ENCODE measurements at regions not wholly inside any gene's neighbourhood (a gene's known extent, or its start where the extent isn't known, plus 50 kb on each side); places are given as distances from the start of the nearest gene placed in this dataset.
A peak's percentile ranks its signal among the peaks of the same experiment; 100 is the strongest.

DNA sequence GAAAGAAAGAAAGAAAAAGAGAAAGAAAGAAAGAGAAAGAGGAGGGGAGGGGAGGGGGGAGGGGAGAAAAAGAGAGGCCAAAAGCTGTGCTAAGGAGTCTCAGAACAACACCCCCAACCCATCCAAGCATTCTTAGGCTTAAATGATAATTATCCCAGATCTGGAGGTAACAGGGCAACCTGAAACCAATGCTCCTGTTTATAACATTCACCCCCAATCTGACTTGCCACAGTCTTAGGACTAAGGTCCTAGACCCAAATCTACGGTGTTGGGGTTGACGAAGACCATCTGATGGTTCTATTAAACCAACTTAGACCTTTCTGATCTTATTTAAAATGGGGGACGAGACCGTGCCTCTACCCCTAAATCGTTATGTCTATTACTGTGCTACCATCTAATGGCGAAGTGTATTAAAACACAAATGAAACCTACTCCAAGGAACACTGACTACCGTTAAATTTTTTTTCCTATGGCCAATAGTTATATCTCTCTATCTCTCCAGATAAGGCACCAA is 119.3 kb upstream of the CDC42BPA start:
- Histone ChIP-seq H3K9ac (ENCODE audit: low read length) (no peak overlapping the region), H3K79me2 (replicated peaks; ENCODE audit: insufficient read depth, low read length) (no peaks in the 10 kb centered on the region), H3K9me3 (ENCODE audit: low read length) (no peaks in the 10 kb centered on the region), H4K20me1 (ENCODE audit: insufficient read depth) (no peaks in the 10 kb centered on the region), H2AFZ (ENCODE audit: low read depth, low read length) (no peak overlapping the region), H3K27ac (ENCODE audit: low read length) (no peak overlapping the region), H3K4me3 (ENCODE audit: low read length) (no peak overlapping the region), H3K36me3 (ENCODE audit: insufficient read depth, low read length) (no peaks in the 10 kb centered on the region), H3K27me3 (ENCODE audit: insufficient read depth, low read depth, low read length) (no peaks in the 10 kb centered on the region), H3K4me2 (ENCODE audit: low read length) (no peak overlapping the region), H3F3A (ENCODE audit: insufficient read depth, low read length, poor library complexity, severe bottlenecking) (no peaks in the 10 kb centered on the region), H3K9me2 (ENCODE audit: insufficient read depth, low read length) (no peaks in the 10 kb centered on the region)
- TF ChIP-seq, protein P1, sequence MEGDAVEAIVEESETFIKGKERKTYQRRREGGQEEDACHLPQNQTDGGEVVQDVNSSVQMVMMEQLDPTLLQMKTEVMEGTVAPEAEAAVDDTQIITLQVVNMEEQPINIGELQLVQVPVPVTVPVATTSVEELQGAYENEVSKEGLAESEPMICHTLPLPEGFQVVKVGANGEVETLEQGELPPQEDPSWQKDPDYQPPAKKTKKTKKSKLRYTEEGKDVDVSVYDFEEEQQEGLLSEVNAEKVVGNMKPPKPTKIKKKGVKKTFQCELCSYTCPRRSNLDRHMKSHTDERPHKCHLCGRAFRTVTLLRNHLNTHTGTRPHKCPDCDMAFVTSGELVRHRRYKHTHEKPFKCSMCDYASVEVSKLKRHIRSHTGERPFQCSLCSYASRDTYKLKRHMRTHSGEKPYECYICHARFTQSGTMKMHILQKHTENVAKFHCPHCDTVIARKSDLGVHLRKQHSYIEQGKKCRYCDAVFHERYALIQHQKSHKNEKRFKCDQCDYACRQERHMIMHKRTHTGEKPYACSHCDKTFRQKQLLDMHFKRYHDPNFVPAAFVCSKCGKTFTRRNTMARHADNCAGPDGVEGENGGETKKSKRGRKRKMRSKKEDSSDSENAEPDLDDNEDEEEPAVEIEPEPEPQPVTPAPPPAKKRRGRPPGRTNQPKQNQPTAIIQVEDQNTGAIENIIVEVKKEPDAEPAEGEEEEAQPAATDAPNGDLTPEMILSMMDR (IDR thresholded peaks at IDR 0.05; ENCODE audit: poor library complexity, severe bottlenecking) = peak; percentile 58
- peak; percentile 62 for TF ChIP-seq SMC3 (conservative IDR thresholded peaks at IDR 0.05; ENCODE audit: poor library complexity)
- no peak for TF ChIP-seq POLR2AphosphoS5 (IDR thresholded peaks at IDR 0.05)
- peak; percentile 69 for TF ChIP-seq RAD21 (conservative IDR thresholded peaks at IDR 0.05)

DNA sequence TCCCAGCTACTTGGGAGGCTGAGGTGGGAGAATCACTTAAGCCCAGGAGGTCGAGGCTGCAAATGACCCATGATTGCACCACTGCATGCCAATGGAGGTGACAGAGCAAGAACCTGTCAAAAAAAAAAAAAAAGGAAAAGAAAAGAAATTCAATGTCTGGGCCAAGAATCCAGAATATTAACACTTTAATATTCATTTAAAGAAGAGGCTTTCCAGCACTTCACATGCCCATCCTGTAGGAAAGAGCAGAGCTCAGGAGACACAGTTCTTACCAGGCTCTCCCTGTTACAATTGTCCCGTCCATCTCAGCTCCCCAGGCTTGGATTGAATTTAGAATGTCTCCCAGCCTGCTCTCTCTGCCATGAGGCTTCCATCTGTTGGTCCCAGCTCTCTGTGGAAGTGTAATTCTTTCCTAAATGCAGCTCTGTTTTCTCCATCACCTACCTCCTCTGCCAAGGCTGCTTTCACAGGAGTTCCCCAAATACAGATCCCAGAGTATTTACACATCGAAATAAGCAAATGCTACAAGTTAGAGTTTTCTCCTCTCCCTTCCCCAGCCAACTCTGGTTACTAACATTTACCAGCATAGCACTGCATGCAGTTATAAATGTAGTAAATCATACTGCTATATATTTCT is 116.6 kb upstream of the CDC42BPA start:
- H3K9ac ChIP-seq (ENCODE audit: low read length) = no peak overlapping the region
- TF ChIP-seq TAF1 (IDR thresholded peaks at IDR 0.05; ENCODE audit: low read depth) (no peak), RAD21 (conservative IDR thresholded peaks at IDR 0.05) (no peak), EZH2 (IDR thresholded peaks at IDR 0.05; ENCODE audit: borderline replicate concordance, insufficient read depth, low read length, poor library complexity, severe bottlenecking) (no peak), SMC3 (conservative IDR thresholded peaks at IDR 0.05; ENCODE audit: poor library complexity) (no peak), MXI1 (conservative IDR thresholded peaks at IDR 0.05; ENCODE audit: poor library complexity, severe bottlenecking) (no peak), EP300 (conservative IDR thresholded peaks at IDR 0.05; ENCODE audit: poor library complexity, severe bottlenecking) (no peak), POLR2AphosphoS5 (IDR thresholded peaks at IDR 0.05) (no peak)
- TF ChIP-seq, protein P2, sequence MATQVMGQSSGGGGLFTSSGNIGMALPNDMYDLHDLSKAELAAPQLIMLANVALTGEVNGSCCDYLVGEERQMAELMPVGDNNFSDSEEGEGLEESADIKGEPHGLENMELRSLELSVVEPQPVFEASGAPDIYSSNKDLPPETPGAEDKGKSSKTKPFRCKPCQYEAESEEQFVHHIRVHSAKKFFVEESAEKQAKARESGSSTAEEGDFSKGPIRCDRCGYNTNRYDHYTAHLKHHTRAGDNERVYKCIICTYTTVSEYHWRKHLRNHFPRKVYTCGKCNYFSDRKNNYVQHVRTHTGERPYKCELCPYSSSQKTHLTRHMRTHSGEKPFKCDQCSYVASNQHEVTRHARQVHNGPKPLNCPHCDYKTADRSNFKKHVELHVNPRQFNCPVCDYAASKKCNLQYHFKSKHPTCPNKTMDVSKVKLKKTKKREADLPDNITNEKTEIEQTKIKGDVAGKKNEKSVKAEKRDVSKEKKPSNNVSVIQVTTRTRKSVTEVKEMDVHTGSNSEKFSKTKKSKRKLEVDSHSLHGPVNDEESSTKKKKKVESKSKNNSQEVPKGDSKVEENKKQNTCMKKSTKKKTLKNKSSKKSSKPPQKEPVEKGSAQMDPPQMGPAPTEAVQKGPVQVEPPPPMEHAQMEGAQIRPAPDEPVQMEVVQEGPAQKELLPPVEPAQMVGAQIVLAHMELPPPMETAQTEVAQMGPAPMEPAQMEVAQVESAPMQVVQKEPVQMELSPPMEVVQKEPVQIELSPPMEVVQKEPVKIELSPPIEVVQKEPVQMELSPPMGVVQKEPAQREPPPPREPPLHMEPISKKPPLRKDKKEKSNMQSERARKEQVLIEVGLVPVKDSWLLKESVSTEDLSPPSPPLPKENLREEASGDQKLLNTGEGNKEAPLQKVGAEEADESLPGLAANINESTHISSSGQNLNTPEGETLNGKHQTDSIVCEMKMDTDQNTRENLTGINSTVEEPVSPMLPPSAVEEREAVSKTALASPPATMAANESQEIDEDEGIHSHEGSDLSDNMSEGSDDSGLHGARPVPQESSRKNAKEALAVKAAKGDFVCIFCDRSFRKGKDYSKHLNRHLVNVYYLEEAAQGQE (IDR thresholded peaks at IDR 0.05; ENCODE audit: borderline replicate concordance) = no peak
- TF ChIP-seq, protein P1 (IDR thresholded peaks at IDR 0.05; ENCODE audit: poor library complexity, severe bottlenecking) = no peak
- no peak overlapping the region for H3K27ac ChIP-seq (ENCODE audit: low read length)

More for the DNA sequence above, 116.6 kb upstream of the CDC42BPA start:
- Histone ChIP-seq H3K79me2 (replicated peaks; ENCODE audit: insufficient read depth, low read length) (no peaks in the 10 kb centered on the region), H3K4me2 (ENCODE audit: low read length) (no peak overlapping the region), H3K4me3 (ENCODE audit: low read length) (no peak overlapping the region), H4K20me1 (ENCODE audit: insufficient read depth) (no peaks in the 10 kb centered on the region), H3K36me3 (ENCODE audit: insufficient read depth, low read length) (no peaks in the 10 kb centered on the region), H3K9me2 (ENCODE audit: insufficient read depth, low read length) (no peaks in the 10 kb centered on the region), H2AFZ (ENCODE audit: low read depth, low read length) (no peak overlapping the region), H3F3A (ENCODE audit: insufficient read depth, low read length, poor library complexity, severe bottlenecking) (no peaks in the 10 kb centered on the region), H3K9me3 (ENCODE audit: low read length) (no peaks in the 10 kb centered on the region), H3K27me3 (ENCODE audit: insufficient read depth, low read depth, low read length) (no peaks in the 10 kb centered on the region)

All from neural cell (in vitro differentiated cells).